K562 (cell line): ENCODE measurements at regions not wholly inside any gene's neighbourhood (a gene's known extent, or its start where the extent isn't known, plus 50 kb on each side); places are given as distances from the start of the nearest gene placed in this dataset.

Experiments used
- BRD9 ChIP-seq: fragments of 450-650 bp; IDR thresholded peaks from 2 replicates; pipeline ENCODE4 v1.6.1; 2018; ENCODE audit warnings: low read depth; ENCODE audit not compliant: partially characterized antibody
- CHD7 ChIP-seq: fragments of 200-600 bp; sonication (generic); IDR thresholded peaks from one replicate; pipeline ENCODE4 v1.6.1; 2012; ENCODE audit warnings: mild to moderate bottlenecking, low read depth, low read length, inconsistent platforms
- PBX2 ChIP-seq, 2 experiments: IDR thresholded peaks in 1 of 2; conservative IDR thresholded peaks in 1 of 2; 2 replicates each; pipeline ENCODE4 v1.6.1; 2016; ENCODE audit warnings: low read depth in 2 of 2, mild to moderate bottlenecking in 1 of 2, missing compliant biosample characterization in 1 of 2, missing genetic modification characterization in 1 of 2, moderate library complexity in 1 of 2
- SAFB ChIP-seq: fragments of 200-400 bp; formaldehyde crosslinking; IDR thresholded peaks from 2 replicates; pipeline ENCODE4 v1.6.1; 2017; ENCODE audit warnings: low read depth, low read length, borderline replicate concordance
- ZBTB7A ChIP-seq: IDR thresholded peaks from 2 replicates; pipeline ENCODE4 v1.6.1; 2011; ENCODE audit warnings: low read depth, mild to moderate bottlenecking, low read length, moderate library complexity, borderline replicate concordance; ENCODE audit not compliant: control insufficient read depth
- ZHX1 ChIP-seq: fragments of 150-350 bp; conservative IDR thresholded peaks from 2 replicates; pipeline ENCODE4 v1.6.1; 2014; ENCODE audit warnings: low read length
- ZNF444 ChIP-seq: fragments of 250-450 bp; sonication (Bioruptor Pico); IDR thresholded peaks from 2 replicates; pipeline ENCODE4 v1.4.0; 2020; ENCODE audit warnings: mild to moderate bottlenecking, moderate library complexity
- TF ChIP-seq, protein P1 (sequence below): sonication (generic); formaldehyde crosslinking; IDR thresholded peaks from 2 replicates; pipeline ENCODE4 v1.8.1; 2022; ENCODE audit warnings: missing genetic modification reagents

- no peak for TF ChIP-seq CHD7
- TF ChIP-seq BRD9 = no peak
- TF ChIP-seq ZHX1 = no peak
- TF ChIP-seq, protein P1, sequence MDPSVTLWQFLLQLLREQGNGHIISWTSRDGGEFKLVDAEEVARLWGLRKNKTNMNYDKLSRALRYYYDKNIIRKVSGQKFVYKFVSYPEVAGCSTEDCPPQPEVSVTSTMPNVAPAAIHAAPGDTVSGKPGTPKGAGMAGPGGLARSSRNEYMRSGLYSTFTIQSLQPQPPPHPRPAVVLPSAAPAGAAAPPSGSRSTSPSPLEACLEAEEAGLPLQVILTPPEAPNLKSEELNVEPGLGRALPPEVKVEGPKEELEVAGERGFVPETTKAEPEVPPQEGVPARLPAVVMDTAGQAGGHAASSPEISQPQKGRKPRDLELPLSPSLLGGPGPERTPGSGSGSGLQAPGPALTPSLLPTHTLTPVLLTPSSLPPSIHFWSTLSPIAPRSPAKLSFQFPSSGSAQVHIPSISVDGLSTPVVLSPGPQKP = no peak
- no peak for TF ChIP-seq ZNF444 (CRISPR knock-in tag)
- TF ChIP-seq PBX2 (CRISPR knock-in tag; IDR thresholded peaks at IDR 0.05; ENCODE audit: low read depth) = no peak
- no peak for TF ChIP-seq PBX2 (tag; conservative IDR thresholded peaks at IDR 0.05; ENCODE audit: low read depth)
- TF ChIP-seq SAFB = no peak
- no peak for TF ChIP-seq ZBTB7A
These were observed 142.9 kb upstream of the ITGB1 start (continued) for GRCh38 chr10:33100781-33101391.
